HG03442 (cell line): ENCODE measurements at regions not wholly inside any gene's neighbourhood (a gene's known extent, or its start where the extent isn't known, plus 50 kb on each side); places are given as distances from the start of the nearest gene placed in this dataset.
"Not testable (repeated sequence)": the region's sequence is repeated elsewhere in the genome, so short reads cannot be mapped to it uniquely, and the experiment has no call there.

Source experiments
- ATAC-seq: cut with Tn5 transposase; IDR thresholded peaks from one replicate; pipeline ENCODE4 v1.9.1; 2021; ENCODE audit warnings: mild to moderate bottlenecking, moderate library complexity; ENCODE audit not compliant: unreplicated experiment

DNA sequence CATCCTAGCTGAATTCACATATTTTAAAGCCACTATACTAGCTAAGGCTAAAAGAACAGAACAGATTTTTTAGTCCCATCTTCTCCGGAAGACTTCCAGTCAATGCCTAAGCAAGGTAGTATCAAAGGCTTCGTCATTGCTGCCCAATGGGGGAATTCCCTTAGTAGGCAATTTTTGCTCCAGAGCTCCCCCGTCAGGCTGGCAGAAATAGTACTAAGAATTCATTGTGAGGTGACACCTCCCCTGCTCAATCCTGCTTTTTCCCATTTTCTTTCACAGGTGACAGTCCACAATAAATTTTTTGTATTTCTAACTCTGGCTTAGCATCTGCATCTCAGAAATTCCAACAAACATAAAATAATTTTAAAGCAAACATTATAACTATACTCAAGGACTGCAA is 52.8 kb upstream of the SRSF6 start:
- no peak for ATAC-seq

DNA sequence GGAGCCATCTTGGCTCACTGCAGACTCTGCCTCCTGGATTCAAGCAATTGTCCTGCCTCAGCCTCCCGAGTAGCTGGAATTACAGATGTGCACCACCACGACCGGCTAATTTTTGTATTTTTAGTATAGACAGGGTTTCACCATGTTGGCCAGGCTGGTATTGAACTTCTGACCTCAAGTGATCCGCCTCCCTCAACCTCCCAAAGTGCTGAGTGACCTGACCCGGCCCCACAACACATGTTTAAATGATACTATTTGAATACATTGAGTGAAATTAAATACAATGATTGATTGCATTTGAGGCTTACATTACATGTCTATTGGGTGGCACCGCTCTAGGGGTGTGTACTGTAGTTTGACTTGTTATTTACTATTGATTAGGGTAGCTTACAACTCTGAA is 56.8 kb upstream of the SRSF6 start:
- ATAC-seq = not testable (repeated sequence)

DNA sequence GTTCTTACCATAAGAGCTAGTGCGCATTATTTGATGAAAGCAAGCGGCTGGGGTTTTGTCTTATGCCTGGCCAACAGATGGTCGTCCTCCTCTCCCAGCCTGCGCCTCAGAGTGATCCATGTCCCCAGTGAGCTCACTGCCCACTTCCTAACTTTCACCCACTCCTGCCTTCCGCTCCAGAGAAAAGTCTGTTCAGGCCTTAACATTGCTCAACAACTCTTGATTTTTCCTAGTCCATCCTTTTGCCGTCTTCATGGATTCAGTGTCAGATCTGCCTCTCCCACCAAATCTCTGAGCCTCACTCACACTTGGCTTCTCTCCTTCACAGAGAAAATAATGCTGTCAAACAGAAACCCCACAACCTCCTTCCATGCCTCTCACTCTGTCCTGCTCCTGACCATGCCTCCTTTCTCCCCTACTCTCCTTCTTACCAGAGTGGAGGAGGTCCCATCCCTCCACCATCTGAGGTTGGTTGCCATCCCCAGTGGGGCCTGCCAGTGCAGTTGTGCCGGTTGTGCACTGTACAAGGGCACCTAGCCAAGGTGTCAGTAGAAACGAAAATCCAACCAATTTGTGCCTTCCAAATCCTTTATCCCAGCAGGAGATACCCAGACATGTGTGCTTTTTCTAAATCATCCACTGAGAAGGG is 58.9 kb upstream of the SRSF6 start:
- ATAC-seq = no peak

DNA sequence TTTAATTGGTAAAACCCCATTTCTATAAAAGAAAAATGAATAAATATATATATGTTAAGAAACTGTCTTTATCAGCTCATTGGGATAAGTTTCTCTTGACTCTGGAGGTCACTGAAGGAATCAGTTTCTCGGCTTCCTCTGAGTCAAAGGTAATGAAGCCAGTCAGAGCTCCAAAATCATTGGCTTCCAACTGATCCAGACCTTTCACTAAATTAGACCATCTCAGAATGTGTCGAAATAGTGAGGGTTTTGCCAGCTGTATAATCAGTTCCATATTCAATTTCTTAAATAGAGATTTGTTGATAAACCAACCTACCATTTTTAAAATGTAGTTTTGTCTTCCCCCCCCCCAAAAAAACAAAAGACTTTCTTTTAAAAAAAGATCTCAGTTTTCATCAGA is 60.5 kb upstream of the SRSF6 start:
- ATAC-seq = no peak

DNA sequence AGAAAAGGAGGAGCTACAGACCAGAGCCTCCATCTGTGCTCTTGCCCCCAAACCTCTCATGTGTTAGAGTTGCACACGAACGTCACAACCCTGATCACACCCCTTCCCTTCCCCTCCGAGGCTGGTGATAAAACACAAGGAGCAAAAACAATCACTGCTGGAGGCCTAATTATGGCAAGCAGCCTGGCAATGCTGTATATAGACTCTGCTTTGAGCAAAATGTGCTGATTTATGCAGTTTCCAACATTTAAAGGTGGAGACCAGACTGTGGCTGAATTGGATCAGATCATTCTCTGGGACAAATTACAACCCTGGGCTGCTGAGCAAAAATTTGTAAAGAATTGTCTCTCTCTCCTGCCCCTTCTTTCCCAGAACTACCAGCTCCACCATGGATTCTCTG is 64.6 kb upstream of the SRSF6 start:
- no peak for ATAC-seq

DNA sequence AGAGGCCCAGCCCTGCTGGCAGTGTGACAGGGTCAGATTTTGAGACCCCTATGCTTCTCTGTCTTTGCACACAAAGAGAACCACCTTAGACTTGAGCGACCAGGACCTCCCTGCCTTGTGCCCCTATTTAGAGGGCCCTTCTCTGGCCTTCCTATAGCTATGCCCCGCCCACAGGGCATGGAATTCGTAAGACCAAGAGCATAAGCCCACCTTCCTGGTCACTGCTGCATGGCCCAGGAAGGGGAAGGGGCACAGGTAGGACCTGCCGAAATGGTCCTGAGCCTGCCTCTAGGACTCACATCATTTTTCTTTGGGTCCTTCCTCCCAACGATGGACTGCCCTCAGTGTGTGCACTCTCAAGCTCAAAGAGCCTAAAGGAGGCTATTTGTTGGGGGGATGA is 65.1 kb upstream of the SRSF6 start:
- no peak for ATAC-seq

DNA sequence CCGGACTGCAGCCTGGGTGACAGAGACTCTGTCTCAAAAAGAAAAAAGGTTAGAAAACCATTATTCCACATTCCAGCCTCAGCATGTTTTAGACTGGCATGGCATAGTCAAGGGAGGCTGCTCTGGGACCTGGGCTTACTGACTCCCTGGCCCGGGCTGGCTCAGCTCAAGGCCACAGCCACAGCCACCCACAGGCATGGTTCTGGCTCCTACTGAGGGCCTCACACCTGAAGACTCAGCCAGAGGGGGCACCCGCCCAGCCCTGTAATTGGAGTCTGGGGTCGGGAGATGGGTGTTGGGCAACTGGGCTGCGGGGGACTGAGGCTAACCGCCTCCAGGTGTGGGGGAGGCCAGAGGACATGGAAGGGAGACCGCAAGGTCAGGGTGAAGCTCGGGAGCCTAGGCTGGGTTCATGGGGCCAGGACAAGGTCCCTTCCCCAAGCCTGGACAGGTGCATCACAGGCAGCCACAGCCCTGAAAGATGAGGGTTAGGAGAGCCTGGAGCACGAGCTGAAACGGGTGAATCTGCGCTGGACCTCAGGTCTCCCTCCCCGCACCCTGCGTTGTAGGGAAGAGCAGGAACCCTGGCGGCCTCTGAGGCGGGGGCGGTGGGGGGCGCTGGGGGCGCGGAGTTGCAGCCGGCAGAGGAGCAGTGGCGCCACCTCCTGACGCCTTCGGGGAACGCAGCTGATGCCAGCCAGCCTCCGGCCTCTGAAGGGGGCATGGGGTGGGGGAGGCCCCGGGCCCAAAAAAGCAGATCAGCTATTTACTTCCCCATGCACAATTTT is 67.7 kb upstream of the SRSF6 start:
- ATAC-seq = no peak

DNA sequence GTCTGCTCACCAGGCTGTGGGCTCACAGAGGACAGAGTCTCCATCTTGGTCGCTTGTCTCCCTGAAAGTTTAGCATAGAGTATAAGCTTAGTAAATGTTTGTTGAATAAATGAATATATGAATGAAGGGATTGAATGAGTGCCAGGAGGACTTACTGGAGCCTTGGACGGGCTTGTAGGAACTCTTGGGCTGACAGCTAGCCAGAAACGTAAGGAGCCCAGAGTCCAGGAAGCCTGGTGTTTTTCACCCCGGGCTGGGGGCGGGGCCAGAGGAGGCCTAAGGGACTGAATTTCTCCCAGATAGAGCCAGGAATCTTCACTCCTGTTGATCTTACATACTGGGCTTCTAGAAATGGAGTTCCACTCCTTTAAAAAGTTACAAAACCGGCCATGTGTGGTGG is 68.5 kb upstream of the SRSF6 start:
- ATAC-seq = no peak

DNA sequence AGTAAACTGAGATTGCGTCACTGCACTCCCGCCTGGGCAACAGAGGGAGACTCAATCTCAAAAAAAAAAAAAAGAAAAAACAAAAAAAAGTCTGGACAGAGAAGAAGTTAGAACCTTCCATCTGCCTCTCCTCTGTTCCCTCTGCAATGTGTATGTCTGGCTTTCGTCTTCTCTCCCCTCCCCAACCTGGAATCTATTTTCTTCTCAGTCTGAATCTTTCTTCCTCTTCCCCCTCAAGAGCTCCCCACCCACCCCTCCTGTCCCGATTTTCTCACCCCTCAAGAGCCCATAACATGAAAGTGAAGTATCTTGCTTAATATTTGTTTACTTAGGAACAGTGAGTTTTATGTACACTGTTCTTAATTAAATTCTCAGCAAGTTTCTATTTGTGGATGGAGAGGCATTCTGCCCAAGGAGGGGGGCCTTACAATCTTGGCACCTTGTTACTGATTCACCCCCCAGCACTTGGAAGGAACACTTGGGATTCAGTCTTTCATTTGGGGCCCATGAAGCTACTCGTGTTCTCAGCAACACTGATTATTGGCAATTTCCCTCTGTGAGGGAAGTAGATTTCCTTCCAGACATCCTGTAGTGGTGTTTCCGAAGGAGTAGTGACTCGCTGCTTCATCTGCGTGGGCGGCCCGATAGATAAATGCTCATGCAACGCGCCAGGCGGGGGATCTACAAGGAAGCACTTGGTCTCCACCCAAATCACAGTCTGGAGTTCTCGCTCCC is 69.3 kb upstream of the SRSF6 start:
- no peak for ATAC-seq

DNA sequence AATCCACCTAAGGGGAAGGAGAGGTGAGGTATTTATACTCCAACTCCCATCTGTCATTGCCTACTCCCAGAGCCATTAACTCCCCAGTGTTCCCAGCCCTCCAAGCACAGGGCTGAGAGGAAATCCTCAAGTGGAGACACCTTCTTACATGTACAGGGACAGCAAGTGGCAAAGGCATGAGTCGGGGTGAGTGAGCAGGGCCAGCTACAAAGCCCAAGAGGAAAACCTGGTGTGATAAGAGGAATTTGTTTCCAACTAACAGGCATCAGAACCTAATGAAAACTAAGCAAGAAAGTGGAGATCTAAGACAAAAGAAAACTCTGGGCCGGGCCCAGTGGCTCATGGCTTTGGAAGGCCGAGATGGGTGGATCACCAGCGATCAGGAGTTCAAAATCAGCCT is 70.0 kb upstream of the SRSF6 start:
- no peak for ATAC-seq

DNA sequence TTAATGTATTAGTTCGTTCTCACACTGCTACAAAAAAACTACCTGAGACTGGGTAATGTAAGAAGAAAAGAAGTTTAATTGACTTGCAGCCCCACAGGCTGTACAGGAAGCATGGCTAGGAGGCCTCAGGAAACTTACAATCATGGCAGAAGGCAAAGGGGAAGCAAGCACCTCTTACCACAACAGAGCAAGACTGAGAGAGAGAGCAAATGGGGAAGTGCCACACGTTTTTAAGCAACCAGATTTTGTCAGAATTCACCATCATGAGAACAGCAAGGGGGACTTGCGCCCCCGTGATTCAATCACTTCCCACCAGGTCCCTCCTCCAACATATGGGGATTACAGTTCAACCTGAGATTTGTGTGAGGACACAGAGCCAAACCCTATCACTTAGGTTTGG is 70.8 kb upstream of the SRSF6 start:
- ATAC-seq = no peak

DNA sequence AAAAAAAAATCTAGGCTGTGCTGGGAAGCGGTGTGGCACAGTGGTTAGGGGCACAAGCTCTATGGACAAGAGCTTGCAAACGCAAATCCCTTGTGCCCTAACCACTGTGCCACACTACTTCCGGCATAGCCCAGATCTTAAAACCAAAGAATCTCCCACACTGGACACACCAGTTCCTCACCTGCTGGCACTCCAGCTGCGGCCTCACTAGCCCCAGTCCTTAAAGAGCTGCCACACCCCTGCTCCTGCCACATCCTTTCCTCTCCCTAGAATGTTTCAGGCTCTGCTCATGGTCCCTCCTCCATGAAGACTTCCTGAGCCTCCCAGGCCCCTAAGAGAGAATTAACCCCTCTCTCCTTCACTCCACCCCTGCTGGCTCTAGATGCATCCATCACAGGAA is 71.8 kb upstream of the SRSF6 start:
- ATAC-seq = no peak

DNA sequence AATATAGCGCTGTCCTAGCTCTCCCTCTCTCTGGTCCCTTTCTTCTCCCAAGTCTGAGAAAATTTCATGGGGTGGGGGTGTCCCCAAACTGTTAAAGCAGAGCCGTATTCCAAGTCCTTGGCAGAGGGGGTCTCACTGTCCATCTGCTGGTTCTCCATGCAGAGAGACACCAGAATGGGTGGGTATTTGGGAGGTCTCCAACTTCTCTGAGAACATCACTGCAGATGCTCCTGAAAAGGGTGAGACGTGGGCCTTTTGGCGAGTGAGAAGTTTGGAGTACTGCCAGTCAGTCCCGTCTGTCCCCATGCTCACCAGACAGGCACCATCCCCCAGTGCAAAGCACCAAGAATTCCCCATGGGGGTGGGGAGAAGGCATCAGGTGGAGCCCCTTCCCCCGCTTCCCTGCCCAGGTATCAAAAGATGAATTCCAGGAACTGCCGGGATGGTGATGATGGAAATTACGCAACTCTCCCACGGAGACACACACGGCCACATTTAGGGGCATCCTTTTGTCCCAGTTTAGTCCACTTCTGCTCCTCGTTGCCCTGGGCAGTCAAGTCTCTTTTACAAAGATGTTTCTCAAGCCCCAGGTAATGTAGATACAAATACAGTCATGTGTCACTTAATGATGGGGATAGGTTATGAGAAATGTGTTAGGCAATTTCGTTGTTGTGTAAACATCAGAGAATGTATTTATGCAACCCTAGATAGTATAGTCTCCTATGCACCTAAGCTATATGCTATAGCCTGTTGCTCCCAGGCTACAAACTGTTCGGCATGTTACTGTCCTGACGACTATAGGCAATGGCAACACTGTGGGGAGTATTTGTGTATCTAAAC is 73.4 kb upstream of the SRSF6 start:
- ATAC-seq = no peak

DNA sequence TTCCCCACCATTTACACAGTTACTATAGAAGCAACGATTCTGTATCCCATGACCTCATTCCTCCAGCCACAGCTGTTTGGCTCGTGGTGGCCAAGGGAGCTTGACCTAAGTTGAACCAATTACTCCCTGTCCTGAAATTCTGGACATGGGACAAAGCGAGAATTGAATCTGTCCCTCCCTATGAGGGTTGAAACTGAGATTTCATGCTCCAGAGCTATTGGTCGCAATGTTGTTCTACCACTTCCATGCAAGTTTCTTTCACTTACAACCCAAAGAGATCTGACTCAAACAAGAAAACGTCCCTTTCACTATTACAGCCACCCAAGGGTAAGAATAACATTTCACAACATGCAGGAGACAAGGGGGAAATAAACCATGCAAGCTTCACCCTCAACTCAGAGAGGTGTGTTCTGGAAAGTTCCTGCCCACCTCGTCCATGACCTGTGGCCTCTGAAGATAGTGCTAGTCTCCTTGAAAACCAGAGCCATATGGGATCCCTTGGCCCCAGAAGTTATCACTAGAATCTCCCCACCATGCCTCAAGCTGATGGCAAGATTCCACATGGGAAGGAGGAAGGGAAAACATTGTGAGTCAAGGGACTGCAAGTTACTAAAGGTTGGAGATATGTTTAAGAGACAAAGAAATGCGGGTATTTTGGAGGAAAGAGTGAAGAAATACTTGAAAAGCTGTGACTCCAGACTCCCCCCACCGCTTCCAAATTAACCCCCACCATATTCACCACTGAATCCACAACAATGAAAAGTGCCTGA is 74.5 kb upstream of the SRSF6 start:
- ATAC-seq = peak; percentile 66

DNA sequence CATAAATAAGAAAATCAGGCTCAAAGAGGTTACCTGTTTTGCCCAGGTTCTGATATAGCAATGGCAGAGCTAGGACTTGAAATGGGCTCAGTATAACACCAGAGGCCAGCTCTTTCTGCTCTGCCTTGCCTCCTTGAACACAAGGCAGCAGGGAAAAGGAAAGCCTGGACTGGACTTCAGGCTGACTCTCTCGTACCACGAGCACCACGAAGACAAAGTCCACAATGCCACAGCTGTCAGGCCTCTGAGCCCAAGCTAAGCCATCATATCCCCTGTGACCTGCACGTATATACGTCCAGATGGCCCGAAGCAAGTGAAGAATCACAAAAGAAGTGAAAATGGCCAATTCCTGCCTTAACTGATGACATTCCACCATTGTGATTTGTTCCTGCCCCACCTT is 75.6 kb upstream of the SRSF6 start:
- not testable (repeated sequence) for ATAC-seq

DNA sequence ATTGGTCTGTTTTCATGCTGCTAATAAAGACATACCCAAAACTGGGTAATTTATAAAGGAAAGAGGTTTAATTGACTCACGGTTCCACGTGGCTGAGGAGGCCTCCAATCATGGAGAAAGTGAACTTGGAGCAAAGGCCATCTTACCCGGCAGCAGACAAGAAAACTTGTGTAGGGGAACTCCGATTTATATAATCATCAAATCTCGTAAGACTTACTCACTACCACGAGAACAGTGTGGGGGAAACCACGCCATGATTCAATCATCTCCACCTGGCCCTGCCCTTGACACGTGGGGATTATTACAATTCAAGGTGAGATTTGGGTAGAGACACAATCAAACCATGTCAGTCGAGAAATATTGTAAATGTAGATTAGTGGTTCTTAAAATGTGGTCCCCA is 76.2 kb upstream of the SRSF6 start:
- ATAC-seq = not testable (repeated sequence)

DNA sequence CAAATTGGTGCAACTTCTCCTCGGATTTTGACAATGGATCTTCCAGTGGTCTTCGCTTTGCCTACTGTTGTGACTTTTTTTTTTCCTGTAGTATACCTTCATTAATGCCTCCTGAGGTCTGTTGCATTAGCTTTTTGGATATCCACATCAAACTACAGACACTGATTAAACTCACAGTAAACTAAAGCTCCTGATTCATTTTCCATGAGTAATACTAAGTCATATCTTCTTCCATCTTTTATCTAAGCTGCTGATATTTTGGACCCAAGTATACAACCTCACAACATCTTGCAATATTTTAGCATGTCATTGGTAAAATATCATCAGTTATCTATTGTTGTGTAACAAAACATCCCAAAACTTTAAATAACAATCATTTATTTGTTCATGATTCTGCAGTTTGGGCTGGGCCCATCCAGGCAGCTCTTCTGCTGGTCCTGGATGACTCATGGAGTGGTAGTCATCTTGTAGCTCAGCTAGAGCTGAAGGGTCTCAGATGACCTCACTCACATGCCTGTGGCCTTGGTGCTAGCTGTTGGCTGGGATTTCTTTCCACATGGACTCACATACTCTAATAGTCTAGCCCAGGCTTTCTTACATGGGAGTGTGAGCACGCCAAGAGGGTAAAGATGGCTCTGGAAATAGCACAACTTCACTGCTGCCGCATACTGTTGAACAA is 78.3 kb upstream of the SRSF6 start:
- no peak for ATAC-seq

DNA sequence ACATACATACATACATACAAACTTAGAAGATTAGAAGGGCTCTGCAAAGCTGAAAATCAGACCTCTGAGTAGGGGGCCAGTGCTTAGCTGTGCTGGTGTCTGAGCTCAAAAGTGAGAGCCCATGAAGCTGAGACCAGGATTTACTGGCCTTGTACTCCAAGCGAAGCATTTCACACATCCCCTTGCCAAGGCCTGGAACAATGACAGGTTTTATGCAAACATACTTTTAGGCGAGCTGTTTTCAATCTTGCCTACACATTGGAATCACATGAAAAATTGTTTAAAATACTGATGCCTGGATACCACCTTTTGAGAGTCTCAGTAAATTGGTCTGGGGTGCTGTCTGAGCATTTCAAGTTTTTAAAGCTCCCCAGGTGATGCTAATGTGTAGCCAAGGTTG is 80.9 kb upstream of the SRSF6 start:
- no peak for ATAC-seq

DNA sequence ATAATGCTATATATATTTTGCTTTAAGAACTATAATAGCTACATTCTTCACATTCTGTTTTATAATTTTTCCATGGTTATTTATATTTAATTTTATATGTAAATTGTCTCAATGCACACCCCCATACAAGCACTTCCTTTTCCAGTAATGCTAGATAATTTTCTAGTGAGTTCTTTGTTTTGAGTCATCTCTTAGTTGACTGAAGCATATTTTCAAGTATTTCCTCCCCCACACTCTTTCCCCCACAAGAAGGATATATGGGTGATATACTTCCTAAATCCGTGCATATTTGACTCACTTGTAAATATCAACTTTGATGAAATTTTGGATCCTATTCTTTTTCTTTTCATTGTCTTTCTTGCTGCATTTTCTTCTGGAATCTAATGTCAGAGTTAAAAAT is 82.1 kb upstream of the SRSF6 start:
- ATAC-seq = no peak

DNA sequence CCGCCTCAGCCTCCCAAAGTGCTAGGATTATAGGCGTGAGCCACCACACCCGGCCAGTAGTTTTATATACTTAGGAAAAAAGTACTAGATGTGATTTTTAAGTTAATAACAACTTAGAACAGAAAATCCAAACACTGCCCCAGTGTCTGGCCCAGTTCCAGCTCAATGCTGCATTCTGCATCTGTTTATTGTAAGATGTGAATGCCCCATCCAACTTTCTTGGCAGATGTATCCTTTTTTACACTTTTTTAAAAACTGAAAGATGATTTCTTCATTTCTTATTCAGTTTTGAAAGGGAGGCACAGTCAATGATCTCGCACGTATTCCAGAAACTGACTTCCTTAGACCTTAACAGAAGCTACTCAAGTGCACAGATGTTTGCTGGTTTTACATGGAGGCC is 85.6 kb upstream of the SRSF6 start:
- ATAC-seq = no peak
